ENCODE measurements at regions not wholly inside any gene's neighbourhood (a gene's known extent, or its start where the extent isn't known, plus 50 kb on each side); places are given as distances from the start of the nearest gene placed in this dataset.
A peak's percentile ranks its signal among the peaks of the same experiment; 100 is the strongest.

DNA sequence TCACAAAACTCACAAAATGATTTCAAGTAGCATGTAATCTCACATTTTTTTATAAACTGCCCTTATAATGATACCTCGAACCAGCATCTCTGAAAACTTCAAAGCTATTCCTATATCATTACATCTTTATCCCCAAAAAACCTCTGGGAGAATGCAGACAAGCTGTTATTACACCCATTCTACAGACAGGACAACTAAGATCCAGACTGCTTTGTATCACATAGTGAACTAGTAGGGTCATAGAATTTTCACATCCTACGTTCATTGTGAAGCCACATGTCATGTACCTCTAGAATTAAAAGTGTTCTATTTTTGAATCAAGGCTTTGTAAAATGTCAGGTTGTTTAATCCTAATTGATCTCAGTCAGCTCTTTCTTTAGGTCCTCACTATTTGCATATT, 98.7 kb upstream of the RAP2B start:
- TF ChIP-seq, protein P1, sequence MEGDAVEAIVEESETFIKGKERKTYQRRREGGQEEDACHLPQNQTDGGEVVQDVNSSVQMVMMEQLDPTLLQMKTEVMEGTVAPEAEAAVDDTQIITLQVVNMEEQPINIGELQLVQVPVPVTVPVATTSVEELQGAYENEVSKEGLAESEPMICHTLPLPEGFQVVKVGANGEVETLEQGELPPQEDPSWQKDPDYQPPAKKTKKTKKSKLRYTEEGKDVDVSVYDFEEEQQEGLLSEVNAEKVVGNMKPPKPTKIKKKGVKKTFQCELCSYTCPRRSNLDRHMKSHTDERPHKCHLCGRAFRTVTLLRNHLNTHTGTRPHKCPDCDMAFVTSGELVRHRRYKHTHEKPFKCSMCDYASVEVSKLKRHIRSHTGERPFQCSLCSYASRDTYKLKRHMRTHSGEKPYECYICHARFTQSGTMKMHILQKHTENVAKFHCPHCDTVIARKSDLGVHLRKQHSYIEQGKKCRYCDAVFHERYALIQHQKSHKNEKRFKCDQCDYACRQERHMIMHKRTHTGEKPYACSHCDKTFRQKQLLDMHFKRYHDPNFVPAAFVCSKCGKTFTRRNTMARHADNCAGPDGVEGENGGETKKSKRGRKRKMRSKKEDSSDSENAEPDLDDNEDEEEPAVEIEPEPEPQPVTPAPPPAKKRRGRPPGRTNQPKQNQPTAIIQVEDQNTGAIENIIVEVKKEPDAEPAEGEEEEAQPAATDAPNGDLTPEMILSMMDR (IDR thresholded peaks at IDR 0.05; ENCODE audit: extremely low read depth, low read depth, low read length), result no peak
- no peaks in the 10 kb centered on the region for H4K20me1 ChIP-seq (ENCODE audit: insufficient read depth, low read length)
- H3K36me3 ChIP-seq (ENCODE audit: insufficient read depth, low read length), result no peaks in the 10 kb centered on the region
- H2AFZ ChIP-seq (ENCODE audit: low read length), result no peak overlapping the region
- H3K27me3 ChIP-seq (ENCODE audit: insufficient read depth, low read length), result no peaks in the 10 kb centered on the region
- no peaks in the 10 kb centered on the region for H3K9me3 ChIP-seq (ENCODE audit: low read depth, low read length)
- H3K27ac ChIP-seq (ENCODE audit: low read depth, low read length), result no peak overlapping the region
- DNase-seq (ENCODE audit: insufficient read length, low spot score, missing footprints), result no peak
- no peak overlapping the region for H3K4me3 ChIP-seq (ENCODE audit: insufficient read depth, low read length)
- H3K79me2 ChIP-seq (ENCODE audit: insufficient read depth, low read length), result no peaks in the 10 kb centered on the region
- H3K4me1 ChIP-seq (ENCODE audit: insufficient read depth, low read length), result no peaks in the 10 kb centered on the region
- no peak overlapping the region for H3K4me2 ChIP-seq (ENCODE audit: insufficient read depth, low read length)

DNA sequence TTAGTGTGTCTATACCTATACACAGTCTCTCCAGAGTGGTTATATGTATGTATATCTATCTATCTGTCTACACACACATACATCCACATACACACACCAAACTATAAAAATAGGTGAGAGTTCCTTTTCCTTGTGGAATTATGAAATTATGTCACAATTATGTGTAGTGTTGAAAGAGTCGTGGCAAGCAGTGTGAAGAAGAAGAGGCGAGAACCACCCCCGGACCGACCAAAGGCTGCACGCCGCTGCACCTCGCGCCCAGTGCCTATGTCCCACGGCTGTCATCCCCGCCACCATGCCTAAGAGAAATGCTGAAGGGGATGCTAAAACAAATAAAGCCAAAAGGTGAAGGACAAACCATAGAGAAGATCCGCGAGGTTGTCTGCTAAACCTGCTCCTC, 95.0 kb upstream of the RAP2B start:
- Histone ChIP-seq H2AFZ (ENCODE audit: low read length) (no peak overlapping the region), H3K4me3 (ENCODE audit: insufficient read depth, low read length) (no peak overlapping the region), H3K27me3 (ENCODE audit: insufficient read depth, low read length) (no peaks in the 10 kb centered on the region), H3K9me3 (ENCODE audit: low read depth, low read length) (no peaks in the 10 kb centered on the region), H3K27ac (ENCODE audit: low read depth, low read length) (no peak overlapping the region), H3K36me3 (ENCODE audit: insufficient read depth, low read length) (no peaks in the 10 kb centered on the region), H3K4me2 (ENCODE audit: insufficient read depth, low read length) (no peak overlapping the region), H3K79me2 (ENCODE audit: insufficient read depth, low read length) (no peaks in the 10 kb centered on the region), H3K4me1 (ENCODE audit: insufficient read depth, low read length) (peaks cover 4% of the 10 kb centered on the region), H4K20me1 (ENCODE audit: insufficient read depth, low read length) (no peaks in the 10 kb centered on the region)
- TF ChIP-seq, protein P1 (IDR thresholded peaks at IDR 0.05; ENCODE audit: extremely low read depth, low read depth, low read length), result no peak
- DNase-seq (ENCODE audit: insufficient read length, low spot score, missing footprints), result no peak

DNA sequence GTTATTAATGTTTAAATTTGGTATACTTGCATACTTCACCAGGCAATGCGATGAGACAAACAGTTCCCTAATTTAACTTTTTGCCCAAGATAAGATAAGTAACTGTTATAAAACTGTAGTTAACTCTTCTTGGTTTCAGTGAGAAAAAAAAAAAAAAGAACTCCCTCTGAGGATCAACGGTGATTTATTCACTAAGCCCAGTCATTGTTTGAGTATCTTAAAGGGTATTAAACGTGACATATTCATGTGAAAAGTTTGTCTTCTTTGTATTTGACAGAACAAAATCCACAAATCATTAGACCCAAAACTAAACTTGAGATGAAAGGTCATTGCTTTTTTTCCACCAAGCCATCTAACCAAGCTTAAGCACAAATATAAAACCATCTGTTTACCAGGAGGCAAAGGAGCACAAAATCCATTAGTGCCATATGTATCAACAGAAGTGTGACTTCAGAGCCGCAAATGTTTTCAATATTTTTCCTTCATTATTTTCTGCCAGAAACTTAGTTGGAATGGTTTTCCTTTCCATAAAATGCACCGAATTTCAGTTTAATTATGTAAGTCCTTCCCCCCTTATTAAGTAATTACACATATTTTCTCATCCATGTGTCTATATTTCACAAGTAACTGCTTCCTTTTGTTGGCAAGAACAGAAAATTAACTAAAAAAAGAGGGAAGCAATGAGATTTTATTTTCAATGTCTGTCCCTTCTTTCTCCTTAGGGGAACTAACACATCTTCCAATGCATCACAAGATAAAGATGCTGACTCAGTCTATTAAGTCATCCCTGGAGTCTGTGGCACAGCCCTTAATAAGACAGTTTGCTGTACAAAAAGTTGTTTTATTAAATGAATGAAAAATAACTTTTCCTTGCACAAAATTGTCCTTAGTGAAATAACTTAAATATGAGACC, 92.2 kb upstream of the RAP2B start:
- Histone ChIP-seq H3K27ac (ENCODE audit: low read depth, low read length) (peak overlapping the region; percentile 66), H4K20me1 (ENCODE audit: insufficient read depth, low read length) (no peaks in the 10 kb centered on the region), H3K4me3 (ENCODE audit: insufficient read depth, low read length) (no peak overlapping the region), H3K4me2 (ENCODE audit: insufficient read depth, low read length) (peak overlapping the region; percentile 7), H3K4me1 (ENCODE audit: insufficient read depth, low read length) (peaks cover 4% of the 10 kb centered on the region), H3K9me3 (ENCODE audit: low read depth, low read length) (no peaks in the 10 kb centered on the region), H3K79me2 (ENCODE audit: insufficient read depth, low read length) (no peaks in the 10 kb centered on the region), H3K36me3 (ENCODE audit: insufficient read depth, low read length) (no peaks in the 10 kb centered on the region), H3K27me3 (ENCODE audit: insufficient read depth, low read length) (no peaks in the 10 kb centered on the region), H2AFZ (ENCODE audit: low read length) (no peak overlapping the region)
- TF ChIP-seq, protein P1 (IDR thresholded peaks at IDR 0.05; ENCODE audit: extremely low read depth, low read depth, low read length), result no peak
- peak; percentile 91 for DNase-seq (ENCODE audit: insufficient read length, low spot score, missing footprints)

DNA sequence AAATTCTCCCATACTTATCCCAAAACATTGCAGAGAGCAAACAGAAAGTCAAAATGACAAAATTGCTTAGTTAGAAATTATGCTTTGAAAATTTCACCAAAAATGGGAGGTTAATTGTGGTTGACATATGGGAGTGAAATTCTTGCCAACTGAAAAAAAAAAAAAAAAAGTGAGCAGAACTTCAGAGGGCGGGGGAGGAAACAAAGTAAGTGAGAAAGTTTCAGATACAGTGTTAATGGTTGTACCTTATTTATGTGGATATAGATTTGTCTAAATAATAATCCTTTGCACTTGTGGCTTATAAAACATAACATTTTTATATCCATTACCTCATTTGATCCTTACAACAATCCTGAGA, 91.5 kb upstream of the RAP2B start:
- H3K27me3 ChIP-seq (ENCODE audit: insufficient read depth, low read length), result no peaks in the 10 kb centered on the region
- no peak overlapping the region for H3K4me3 ChIP-seq (ENCODE audit: insufficient read depth, low read length)
- no peak overlapping the region for H2AFZ ChIP-seq (ENCODE audit: low read length)
- TF ChIP-seq, protein P1 (IDR thresholded peaks at IDR 0.05; ENCODE audit: extremely low read depth, low read depth, low read length), result no peak
- H3K9me3 ChIP-seq (ENCODE audit: low read depth, low read length), result no peaks in the 10 kb centered on the region
- peaks cover 4% of the 10 kb centered on the region for H3K4me1 ChIP-seq (ENCODE audit: insufficient read depth, low read length)
- H3K4me2 ChIP-seq (ENCODE audit: insufficient read depth, low read length), result peak overlapping the region; percentile 7
- DNase-seq (ENCODE audit: insufficient read length, low spot score, missing footprints), result no peak
- H3K36me3 ChIP-seq (ENCODE audit: insufficient read depth, low read length), result no peaks in the 10 kb centered on the region
- no peaks in the 10 kb centered on the region for H4K20me1 ChIP-seq (ENCODE audit: insufficient read depth, low read length)
- no peaks in the 10 kb centered on the region for H3K79me2 ChIP-seq (ENCODE audit: insufficient read depth, low read length)
- H3K27ac ChIP-seq (ENCODE audit: low read depth, low read length), result no peak overlapping the region
